ENCODE measurements at regions not wholly inside any gene's neighbourhood (a gene's known extent, or its start where the extent isn't known, plus 50 kb on each side); places are given as distances from the start of the nearest gene placed in this dataset.

GRCh38 chr13:72122661-72123255 is 255.8 kb upstream of the DACH1 start:
- TF ChIP-seq CTCF (IDR thresholded peaks at IDR 0.05; ENCODE audit: low read length) (no peak), EZH2 (IDR thresholded peaks at IDR 0.05; ENCODE audit: borderline replicate concordance, low read length) (no peak)

Measured in OCI-LY1 (cell line).